ENCODE measurements at regions not wholly inside any gene's neighbourhood (a gene's known extent, or its start where the extent isn't known, plus 50 kb on each side); places are given as distances from the start of the nearest gene placed in this dataset.

- TF ChIP-seq EZH2phosphoT487 (IDR thresholded peaks at IDR 0.05; ENCODE audit: borderline replicate concordance, low read depth, low read length): no peak
- TF ChIP-seq, protein P1, sequence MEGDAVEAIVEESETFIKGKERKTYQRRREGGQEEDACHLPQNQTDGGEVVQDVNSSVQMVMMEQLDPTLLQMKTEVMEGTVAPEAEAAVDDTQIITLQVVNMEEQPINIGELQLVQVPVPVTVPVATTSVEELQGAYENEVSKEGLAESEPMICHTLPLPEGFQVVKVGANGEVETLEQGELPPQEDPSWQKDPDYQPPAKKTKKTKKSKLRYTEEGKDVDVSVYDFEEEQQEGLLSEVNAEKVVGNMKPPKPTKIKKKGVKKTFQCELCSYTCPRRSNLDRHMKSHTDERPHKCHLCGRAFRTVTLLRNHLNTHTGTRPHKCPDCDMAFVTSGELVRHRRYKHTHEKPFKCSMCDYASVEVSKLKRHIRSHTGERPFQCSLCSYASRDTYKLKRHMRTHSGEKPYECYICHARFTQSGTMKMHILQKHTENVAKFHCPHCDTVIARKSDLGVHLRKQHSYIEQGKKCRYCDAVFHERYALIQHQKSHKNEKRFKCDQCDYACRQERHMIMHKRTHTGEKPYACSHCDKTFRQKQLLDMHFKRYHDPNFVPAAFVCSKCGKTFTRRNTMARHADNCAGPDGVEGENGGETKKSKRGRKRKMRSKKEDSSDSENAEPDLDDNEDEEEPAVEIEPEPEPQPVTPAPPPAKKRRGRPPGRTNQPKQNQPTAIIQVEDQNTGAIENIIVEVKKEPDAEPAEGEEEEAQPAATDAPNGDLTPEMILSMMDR (conservative IDR thresholded peaks at IDR 0.05; ENCODE audit: low read length): no peak
- no peak overlapping the region for H3K4me2 ChIP-seq (ENCODE audit: low read length)
- no peaks in the 10 kb centered on the region for H3K79me2 ChIP-seq (ENCODE audit: insufficient read depth, low read depth, low read length)
- no peaks in the 10 kb centered on the region for H3K36me3 ChIP-seq (ENCODE audit: insufficient read depth, low read length)
- no peaks in the 10 kb centered on the region for H3K9me2 ChIP-seq (ENCODE audit: insufficient read depth, low read length)
- no peak for DNase-seq (ENCODE audit: low spot score)
- ChIA-PET POLR2A (no interaction called here), CTCF (ENCODE audit: unreplicated experiment) (no interaction called here)
- H3K9me3 ChIP-seq (ENCODE audit: low read length): no peaks in the 10 kb centered on the region
- H3K4me1 ChIP-seq (ENCODE audit: insufficient read depth, low read length, poor library complexity, severe bottlenecking): no peaks in the 10 kb centered on the region
- intact Hi-C loops (cut with micrococcal nuclease; ENCODE audit: unreplicated experiment): no loop called here
- H3K4me3 ChIP-seq (ENCODE audit: low read depth, low read length, poor library complexity, severe bottlenecking): no peak overlapping the region
- H2AFZ ChIP-seq (ENCODE audit: low read length): no peak overlapping the region
- no peak overlapping the region for H3K27ac ChIP-seq (ENCODE audit: low read depth, low read length, poor library complexity, severe bottlenecking)
- no peaks in the 10 kb centered on the region for H4K20me1 ChIP-seq (ENCODE audit: insufficient read depth, low read length)
- BruUV-seq (replicated peaks): no TSS peak
These were observed 227.6 kb downstream of the ANKRD60 start for GRCh38 chr20:58000861-58001260.

DNA sequence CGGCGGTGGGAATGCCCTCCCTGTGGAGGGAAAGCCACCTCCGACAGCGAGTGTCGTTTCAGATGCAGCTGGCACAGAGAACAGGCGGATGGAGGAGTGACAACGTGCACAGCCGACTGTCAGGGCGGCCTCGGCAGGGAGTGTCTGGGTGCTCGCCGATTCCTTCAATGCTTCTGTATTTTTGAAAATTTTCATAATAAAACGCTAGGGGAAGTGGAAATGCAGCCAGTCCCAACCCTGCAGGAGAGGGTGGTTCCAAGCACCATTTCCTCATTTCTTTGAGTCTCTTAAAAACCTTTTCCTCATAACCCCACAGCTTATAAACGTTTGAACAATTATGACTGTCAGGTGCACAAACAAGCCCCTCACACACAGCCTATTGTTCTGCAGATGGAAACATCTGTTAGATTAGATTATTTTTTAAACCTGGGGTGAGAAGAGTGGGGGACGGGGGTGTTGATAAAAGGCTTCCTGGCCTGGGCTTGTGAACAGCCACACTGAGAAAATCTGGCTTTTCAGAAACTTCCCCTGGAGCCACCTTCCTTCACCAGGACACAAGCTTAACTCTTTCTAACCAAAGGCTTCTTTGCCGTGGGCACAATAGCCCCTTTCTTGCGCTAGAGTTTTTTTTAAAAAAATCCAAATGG is 228.9 kb downstream of the ANKRD60 start:
- intact Hi-C loops (cut with micrococcal nuclease; ENCODE audit: unreplicated experiment): no loop called here

GRCh38 chr20:57998981-57999464 is 229.4 kb downstream of the ANKRD60 start:
- DNase-seq (ENCODE audit: low spot score): no peak
- H3K4me2 ChIP-seq (ENCODE audit: low read length): no peak overlapping the region
- no peak overlapping the region for H2AFZ ChIP-seq (ENCODE audit: low read length)
- ChIA-PET POLR2A (no interaction called here), CTCF (ENCODE audit: unreplicated experiment) (no interaction called here)
- TF ChIP-seq, protein P1 (conservative IDR thresholded peaks at IDR 0.05; ENCODE audit: low read length): no peak
- no peak for TF ChIP-seq EZH2phosphoT487 (IDR thresholded peaks at IDR 0.05; ENCODE audit: borderline replicate concordance, low read depth, low read length)
- no peaks in the 10 kb centered on the region for H3K9me2 ChIP-seq (ENCODE audit: insufficient read depth, low read length)
- no peaks in the 10 kb centered on the region for H3K36me3 ChIP-seq (ENCODE audit: insufficient read depth, low read length)
- no peak overlapping the region for H3K4me3 ChIP-seq (ENCODE audit: low read depth, low read length, poor library complexity, severe bottlenecking)
- H4K20me1 ChIP-seq (ENCODE audit: insufficient read depth, low read length): no peaks in the 10 kb centered on the region
- no peaks in the 10 kb centered on the region for H3K9me3 ChIP-seq (ENCODE audit: low read length)
- no peaks in the 10 kb centered on the region for H3K4me1 ChIP-seq (ENCODE audit: insufficient read depth, low read length, poor library complexity, severe bottlenecking)
- H3K27ac ChIP-seq (ENCODE audit: low read depth, low read length, poor library complexity, severe bottlenecking): no peak overlapping the region
- H3K79me2 ChIP-seq (ENCODE audit: insufficient read depth, low read depth, low read length): no peaks in the 10 kb centered on the region
- BruUV-seq (replicated peaks): no TSS peak
- intact Hi-C loops (cut with micrococcal nuclease; ENCODE audit: unreplicated experiment): no loop called here

More for the DNA sequence above, 228.9 kb downstream of the ANKRD60 start:
- TF ChIP-seq, protein P1 (conservative IDR thresholded peaks at IDR 0.05; ENCODE audit: low read length): no peak
- TF ChIP-seq EZH2phosphoT487 (IDR thresholded peaks at IDR 0.05; ENCODE audit: borderline replicate concordance, low read depth, low read length): no peak
- Histone ChIP-seq H3K9me3 (ENCODE audit: low read length) (no peaks in the 10 kb centered on the region), H3K4me2 (ENCODE audit: low read length) (no peak overlapping the region), H3K79me2 (ENCODE audit: insufficient read depth, low read depth, low read length) (no peaks in the 10 kb centered on the region), H3K9me2 (ENCODE audit: insufficient read depth, low read length) (no peaks in the 10 kb centered on the region), H3K4me3 (ENCODE audit: low read depth, low read length, poor library complexity, severe bottlenecking) (no peak overlapping the region), H3K27ac (ENCODE audit: low read depth, low read length, poor library complexity, severe bottlenecking) (no peak overlapping the region), H2AFZ (ENCODE audit: low read length) (no peak overlapping the region), H3K36me3 (ENCODE audit: insufficient read depth, low read length) (no peaks in the 10 kb centered on the region), H3K4me1 (ENCODE audit: insufficient read depth, low read length, poor library complexity, severe bottlenecking) (no peaks in the 10 kb centered on the region), H4K20me1 (ENCODE audit: insufficient read depth, low read length) (no peaks in the 10 kb centered on the region)
- CTCF ChIA-PET (ENCODE audit: unreplicated experiment): no interaction called here
- no peak for DNase-seq (ENCODE audit: low spot score)
- BruUV-seq (replicated peaks): no TSS peak
- POLR2A ChIA-PET: no interaction called here

Data from OCI-LY7 (cell line).